ENCODE measurements at regions not wholly inside any gene's neighbourhood (a gene's known extent, or its start where the extent isn't known, plus 50 kb on each side); places are given as distances from the start of the nearest gene placed in this dataset.

- DNase-seq (ENCODE audit: low read depth) = no peak
- no peak overlapping the region for H3K4me3 ChIP-seq (ENCODE audit: low read depth, low read length)
- TF ChIP-seq, protein P1, sequence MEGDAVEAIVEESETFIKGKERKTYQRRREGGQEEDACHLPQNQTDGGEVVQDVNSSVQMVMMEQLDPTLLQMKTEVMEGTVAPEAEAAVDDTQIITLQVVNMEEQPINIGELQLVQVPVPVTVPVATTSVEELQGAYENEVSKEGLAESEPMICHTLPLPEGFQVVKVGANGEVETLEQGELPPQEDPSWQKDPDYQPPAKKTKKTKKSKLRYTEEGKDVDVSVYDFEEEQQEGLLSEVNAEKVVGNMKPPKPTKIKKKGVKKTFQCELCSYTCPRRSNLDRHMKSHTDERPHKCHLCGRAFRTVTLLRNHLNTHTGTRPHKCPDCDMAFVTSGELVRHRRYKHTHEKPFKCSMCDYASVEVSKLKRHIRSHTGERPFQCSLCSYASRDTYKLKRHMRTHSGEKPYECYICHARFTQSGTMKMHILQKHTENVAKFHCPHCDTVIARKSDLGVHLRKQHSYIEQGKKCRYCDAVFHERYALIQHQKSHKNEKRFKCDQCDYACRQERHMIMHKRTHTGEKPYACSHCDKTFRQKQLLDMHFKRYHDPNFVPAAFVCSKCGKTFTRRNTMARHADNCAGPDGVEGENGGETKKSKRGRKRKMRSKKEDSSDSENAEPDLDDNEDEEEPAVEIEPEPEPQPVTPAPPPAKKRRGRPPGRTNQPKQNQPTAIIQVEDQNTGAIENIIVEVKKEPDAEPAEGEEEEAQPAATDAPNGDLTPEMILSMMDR (conservative IDR thresholded peaks at IDR 0.05; ENCODE audit: low read depth, low read length) = no peak
These were observed 116.2 kb upstream of the KIT start for GRCh38 chr4:54541426-54542118.

GRCh38 chr4:54542119-54542438, 115.7 kb upstream of the KIT start:
- no peak overlapping the region for H3K4me3 ChIP-seq (ENCODE audit: low read depth, low read length)
- DNase-seq (ENCODE audit: low read depth) = no peak
- TF ChIP-seq, protein P1 (conservative IDR thresholded peaks at IDR 0.05; ENCODE audit: low read depth, low read length) = no peak

GRCh38 chr4:54542540-54543041, 115.2 kb upstream of the KIT start:
- no peak for DNase-seq (ENCODE audit: low read depth)
- TF ChIP-seq, protein P1 (conservative IDR thresholded peaks at IDR 0.05; ENCODE audit: low read depth, low read length) = no peak
- H3K4me3 ChIP-seq (ENCODE audit: low read depth, low read length) = no peak overlapping the region

DNA sequence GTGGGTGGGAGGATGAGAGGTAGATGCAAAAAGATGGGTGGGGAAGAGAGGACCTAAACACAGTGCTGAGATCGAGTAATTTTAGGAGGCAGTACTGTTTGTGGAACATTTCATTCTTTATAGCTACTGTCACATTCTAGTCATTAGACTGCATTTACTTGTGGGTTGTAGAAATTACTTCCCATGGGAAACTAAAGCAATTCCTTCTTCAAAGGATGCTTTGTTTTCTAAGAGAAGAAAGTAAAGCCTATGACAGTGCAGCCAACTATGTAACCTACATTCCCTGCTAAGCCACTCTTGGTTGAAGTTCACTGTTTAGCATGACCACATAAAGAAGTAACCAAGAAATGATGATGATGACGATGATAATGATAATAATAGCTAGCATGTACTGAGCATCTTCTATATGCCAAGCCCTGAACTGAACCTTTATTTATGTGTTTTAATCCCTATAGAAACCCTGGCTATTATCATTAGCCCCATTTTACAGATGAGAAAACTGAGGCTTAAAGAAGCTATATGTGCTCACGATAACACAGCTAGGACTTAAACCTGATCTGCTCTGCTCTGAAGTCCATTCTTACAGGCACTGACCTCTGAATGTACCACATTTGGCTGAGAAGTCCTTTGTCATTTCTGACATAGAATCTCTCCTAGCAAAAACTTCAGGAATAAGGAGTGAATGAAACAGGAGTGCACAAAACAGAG, 114.5 kb upstream of the KIT start:
- no peak for DNase-seq (ENCODE audit: low read depth)
- TF ChIP-seq, protein P1 (conservative IDR thresholded peaks at IDR 0.05; ENCODE audit: low read depth, low read length) = no peak
- H3K4me3 ChIP-seq (ENCODE audit: low read depth, low read length) = no peak overlapping the region

DNA sequence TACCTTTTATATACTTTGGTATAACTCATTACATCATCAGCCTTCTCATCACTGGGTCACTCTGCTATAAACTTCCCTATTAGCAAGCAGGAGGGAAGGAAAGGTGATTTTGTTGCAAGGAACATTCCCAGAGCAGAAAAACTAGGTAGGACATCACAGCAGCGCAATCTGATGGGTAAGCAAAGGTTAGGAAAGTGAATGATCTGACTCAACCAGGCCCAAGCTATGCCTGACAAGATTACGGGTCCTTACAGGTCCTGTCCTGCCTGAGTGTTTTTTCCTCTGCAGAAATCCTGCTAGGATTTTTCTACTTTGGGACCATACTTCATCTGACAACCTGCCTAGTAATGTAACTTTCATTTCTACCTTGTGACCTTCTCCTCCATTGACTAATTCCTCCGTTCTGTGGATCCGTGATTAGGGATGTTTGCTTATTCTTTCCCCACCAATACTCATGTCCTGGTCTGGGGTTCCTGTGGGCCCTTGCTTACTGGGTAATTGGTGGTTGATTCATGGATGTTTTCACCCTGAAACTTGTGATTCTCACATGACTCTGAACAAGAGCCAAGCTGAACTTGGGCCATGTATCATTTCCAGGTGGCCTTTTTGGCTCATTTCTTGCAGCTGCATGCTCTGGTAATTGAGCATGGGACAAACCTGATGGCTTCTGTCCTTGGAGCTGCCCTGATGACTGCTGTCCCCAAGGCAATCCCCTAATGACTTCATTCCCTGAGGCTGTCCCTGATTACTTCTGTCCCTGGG, 111.9 kb upstream of the KIT start:
- DNase-seq (ENCODE audit: low read depth) = no peak
- TF ChIP-seq, protein P1 (conservative IDR thresholded peaks at IDR 0.05; ENCODE audit: low read depth, low read length) = no peak

GRCh38 chr4:54547299-54548097, 110.3 kb upstream of the KIT start:
- no peak overlapping the region for H3K4me3 ChIP-seq (ENCODE audit: low read depth, low read length)
- DNase-seq (ENCODE audit: low read depth) = no peak
- TF ChIP-seq, protein P1 (conservative IDR thresholded peaks at IDR 0.05; ENCODE audit: low read depth, low read length) = no peak

More for the DNA sequence above, 111.9 kb upstream of the KIT start:
- H3K4me3 ChIP-seq (ENCODE audit: low read depth, low read length) = no peak overlapping the region
